GM20000 (cell line): ENCODE measurements at regions not wholly inside any gene's neighbourhood (a gene's known extent, or its start where the extent isn't known, plus 50 kb on each side); places are given as distances from the start of the nearest gene placed in this dataset.

Source experiments
- DNase-seq: peaks from one replicate; pipeline ENCODE4 v3.0.0; 2012; ENCODE audit warnings: low spot score
- TF ChIP-seq, protein P1 (sequence below): IDR thresholded peaks from 2 replicates; pipeline ENCODE4 v1.5.1; 2012; ENCODE audit warnings: mild to moderate bottlenecking, control low read depth; ENCODE audit errors: extremely low read depth, missing control alignments

DNA sequence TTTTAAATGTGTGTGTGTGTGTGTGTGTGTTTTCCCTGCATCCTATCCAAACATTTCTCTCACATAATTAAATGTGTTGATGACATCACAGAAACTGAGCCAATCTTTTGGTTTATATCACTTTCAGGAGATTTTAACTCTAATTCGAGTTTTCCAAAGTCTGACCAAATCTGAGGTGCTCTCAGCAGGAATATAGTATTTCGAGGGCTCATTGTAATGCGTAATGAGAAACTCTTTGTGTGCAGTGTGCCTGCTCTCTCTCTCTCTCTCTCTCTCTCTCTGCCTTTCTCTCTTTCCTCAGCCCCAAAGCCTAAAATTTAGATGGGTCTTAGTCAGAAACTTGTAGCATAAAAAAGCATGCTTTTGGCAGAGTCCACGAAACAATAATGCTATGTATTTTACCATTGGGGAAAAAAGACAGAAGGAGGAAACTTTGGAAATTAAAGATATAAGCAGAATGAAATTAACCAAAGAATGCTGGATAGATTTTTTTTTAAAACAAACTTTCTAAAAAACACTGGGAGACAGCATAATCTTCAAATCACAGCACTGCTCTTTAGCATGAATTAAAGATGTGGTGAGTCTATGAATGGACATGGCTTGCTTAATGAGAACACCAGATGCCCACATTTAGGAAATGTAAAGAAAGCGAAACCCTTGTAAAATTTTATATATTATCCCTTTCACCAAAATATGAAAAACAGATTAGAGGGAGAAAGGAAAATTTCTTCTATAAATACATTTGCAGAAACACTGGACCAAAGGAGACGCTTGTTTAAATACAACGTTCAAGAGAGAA lies 206.8 kb upstream of the HABP2 start:
- no peak for DNase-seq
- TF ChIP-seq, protein P1, sequence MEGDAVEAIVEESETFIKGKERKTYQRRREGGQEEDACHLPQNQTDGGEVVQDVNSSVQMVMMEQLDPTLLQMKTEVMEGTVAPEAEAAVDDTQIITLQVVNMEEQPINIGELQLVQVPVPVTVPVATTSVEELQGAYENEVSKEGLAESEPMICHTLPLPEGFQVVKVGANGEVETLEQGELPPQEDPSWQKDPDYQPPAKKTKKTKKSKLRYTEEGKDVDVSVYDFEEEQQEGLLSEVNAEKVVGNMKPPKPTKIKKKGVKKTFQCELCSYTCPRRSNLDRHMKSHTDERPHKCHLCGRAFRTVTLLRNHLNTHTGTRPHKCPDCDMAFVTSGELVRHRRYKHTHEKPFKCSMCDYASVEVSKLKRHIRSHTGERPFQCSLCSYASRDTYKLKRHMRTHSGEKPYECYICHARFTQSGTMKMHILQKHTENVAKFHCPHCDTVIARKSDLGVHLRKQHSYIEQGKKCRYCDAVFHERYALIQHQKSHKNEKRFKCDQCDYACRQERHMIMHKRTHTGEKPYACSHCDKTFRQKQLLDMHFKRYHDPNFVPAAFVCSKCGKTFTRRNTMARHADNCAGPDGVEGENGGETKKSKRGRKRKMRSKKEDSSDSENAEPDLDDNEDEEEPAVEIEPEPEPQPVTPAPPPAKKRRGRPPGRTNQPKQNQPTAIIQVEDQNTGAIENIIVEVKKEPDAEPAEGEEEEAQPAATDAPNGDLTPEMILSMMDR, result no peak

GRCh38 chr10:113347508-113347907 lies 205.3 kb upstream of the HABP2 start:
- TF ChIP-seq, protein P1, result no peak
- DNase-seq, result no peak

DNA sequence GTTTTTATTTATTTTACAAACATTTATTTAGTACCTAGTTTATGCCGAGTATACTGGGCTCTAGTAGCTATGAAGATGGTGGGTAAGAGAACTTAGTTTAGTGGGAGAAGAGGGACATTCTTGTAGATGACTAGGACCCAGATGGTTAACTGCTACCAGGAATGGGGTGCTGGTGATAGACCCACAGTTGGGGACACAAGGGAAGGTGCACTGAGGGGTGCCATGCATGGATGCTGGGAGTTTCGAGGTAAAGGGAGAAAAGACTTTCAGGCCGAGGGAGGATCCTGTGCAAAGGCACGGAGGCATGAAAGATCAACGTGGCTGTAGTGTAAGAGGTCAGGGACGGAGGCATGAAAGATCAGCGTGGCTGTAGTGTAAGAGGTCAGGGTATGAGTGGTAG lies 204.2 kb upstream of the HABP2 start:
- no peak for DNase-seq
- TF ChIP-seq, protein P1, result no peak

GRCh38 chr10:113350311-113351040 lies 202.4 kb upstream of the HABP2 start:
- TF ChIP-seq, protein P1, result no peak
- DNase-seq, result no peak

- no peak for DNase-seq
- TF ChIP-seq, protein P1, result no peak
Observed at GRCh38 chr10:113354711-113355110, 198.1 kb upstream of the HABP2 start.

GRCh38 chr10:113356794-113357680 lies 195.8 kb upstream of the HABP2 start:
- DNase-seq, result no peak
- TF ChIP-seq, protein P1, result no peak
